Stimulated activated CD8-positive, alpha-beta memory T cell treated with anti-CD3 and anti-CD28 coated beads, Interleukin-4, amount 100 ng/mL, for 24 hours (primary cell): ENCODE measurements at regions not wholly inside any gene's neighbourhood (a gene's known extent, or its start where the extent isn't known, plus 50 kb on each side); places are given as distances from the start of the nearest gene placed in this dataset.

ENCODE experiments used
- DNase-seq: peaks from one replicate; pipeline ENCODE4 v3.0.0-alpha.2; 2020; ENCODE audit warnings: low read depth

DNA sequence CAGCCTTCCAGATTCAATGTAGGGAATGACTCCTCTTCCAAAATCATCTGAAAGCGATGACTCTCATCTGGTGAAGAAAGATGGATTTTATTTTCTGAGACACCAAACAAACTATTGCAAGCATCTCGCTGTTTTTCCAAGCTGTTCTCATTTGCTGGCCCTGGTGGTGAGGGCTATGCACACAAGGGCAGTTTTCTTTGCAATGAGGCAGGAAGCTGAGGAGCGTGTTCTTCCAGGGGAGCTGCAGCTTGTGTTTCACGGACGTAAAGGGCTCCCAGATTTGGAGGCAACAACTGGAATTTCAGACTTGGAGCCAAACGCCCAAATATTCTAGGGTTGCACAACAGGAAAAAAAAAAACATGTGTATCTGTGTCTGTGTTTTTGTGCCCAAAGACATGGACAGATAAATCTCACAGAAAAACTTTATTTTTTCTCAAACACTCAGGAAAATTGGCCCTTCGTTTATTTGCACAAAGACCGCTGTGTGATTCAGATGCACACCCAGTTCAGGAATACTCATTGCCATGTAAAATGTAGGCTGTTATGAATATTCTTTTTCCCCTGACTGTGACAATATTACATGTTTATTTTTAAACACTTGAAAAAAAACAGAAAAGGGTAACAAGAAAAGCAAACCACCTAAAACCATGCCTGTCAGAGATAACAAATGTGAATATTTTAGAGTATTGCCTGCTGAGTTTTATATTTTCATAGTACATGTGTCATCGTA lies 151.3 kb downstream of the GAS1 start:
- no peak for DNase-seq

DNA sequence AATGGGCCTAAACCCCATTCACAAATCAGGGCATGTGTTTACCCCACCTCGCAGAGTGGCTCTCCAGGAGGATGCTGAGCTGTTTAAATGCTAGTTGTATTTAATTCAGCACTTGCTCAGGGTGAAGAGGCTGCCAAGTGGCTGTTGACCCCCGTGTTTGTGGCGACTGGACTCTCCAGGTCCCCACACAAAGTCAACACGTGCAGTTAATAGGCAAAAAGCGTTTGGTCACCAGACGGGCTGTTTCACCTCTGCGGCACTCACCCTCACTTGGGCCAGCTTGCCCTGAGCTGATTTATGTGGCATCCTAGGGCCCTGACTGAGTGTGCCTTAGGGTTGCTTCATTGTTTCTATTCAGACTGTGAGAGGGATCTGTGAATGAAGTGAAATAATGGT lies 152.3 kb downstream of the GAS1 start:
- DNase-seq = no peak

DNA sequence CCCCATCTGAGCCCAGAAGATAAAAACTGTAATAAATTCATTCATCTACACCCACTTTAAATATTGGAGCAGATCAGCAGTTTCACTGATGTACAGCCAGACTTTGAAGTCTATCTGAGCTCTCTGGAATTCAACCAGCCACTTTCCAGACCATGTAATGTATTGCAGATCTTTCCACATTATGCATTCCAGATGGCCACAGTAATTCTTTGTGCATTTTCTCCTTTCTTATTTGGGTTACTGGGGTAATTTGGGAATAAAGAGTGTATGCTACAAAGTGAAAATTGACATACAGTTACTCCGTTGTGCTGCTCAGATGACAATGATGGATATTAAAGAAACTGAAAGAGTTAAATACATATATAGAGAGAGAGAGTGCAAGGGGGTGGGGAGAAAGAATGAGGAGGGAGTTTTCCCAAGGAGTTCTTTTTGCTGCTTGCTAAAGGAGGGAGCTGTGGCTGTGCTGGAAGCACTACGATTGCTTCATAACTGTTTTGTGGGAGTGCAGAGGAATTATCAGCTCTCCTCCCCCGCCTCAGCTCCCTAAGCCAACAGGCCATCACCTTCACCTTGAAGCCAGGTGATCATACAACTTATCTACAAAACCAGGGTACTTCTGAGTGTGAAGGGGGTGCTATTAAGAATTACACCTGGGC lies 152.8 kb downstream of the GAS1 start:
- DNase-seq = no peak

DNA sequence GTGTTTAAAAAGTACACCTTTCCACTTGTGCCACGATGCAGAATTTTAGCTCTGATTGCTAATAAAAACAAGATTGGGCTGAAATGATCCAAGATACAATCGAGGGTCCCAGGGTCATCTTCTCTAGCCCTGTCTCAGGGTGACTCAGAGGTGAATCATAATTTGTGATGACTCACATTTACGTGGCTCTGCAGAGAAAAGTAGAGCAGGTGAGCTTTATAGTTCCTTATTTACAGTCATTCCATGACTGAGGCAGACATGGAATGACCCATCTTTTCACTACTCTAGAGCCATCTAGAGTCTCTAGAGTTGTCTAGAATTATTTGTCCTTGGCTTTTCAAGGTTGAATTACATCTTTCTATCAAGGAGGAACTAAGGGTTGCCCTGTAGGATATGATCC lies 155.2 kb downstream of the GAS1 start:
- DNase-seq = no peak

DNA sequence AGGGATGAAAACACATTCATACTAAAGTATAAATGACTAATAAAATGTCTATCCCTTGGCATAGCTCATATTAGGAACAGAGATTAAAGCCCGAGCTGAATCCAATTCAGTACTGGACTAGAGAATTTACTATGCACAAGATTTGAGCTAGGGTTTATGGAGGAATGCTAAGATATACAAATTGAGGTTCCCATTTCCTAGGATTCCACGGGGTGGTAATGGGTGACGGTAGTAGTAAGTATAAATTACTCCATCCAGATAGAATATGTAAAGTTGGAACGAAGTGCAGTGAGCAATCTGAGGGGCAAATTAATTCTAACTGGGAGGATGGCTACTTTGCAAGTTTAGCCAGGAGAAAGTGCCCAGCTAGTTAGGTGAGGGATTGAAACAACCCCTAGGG lies 156.5 kb downstream of the GAS1 start:
- no peak for DNase-seq

DNA sequence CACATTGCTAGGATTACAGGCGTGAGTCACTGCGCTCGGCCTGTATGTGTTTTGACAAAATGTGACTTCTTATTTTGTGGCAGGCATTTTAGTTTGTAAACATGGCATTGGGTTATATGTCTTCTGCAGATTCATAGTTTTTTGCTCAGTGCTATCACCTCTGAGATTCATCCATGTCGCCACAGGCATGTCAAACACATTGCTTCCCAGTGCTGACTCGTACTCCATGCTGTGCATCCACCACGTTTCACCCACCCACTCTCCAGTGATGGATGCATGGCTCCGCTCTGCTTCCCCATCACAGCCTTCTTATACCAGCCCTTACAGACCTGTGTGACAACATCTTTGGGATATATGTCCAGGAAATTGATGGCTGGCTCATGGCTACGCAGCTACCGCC lies 158.8 kb downstream of the GAS1 start:
- no peak for DNase-seq

DNA sequence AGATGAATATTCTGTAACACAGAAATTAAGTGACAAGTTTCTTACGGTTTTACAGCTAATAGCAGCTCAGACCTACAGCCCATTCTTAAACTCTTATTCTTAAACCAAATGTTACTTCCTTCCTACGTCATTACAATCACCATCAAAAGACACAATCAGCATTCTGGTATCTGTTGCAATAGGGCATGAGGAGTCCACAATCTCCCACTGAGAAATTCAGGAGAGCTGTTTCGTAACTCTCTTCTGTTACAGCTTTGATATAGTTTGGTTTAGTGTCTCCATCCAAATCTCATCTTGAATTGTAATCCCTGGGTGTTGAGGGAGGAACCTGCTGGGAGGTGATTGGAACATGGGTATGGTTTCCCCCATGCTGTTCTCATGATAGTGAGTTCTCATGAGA lies 163.4 kb downstream of the GAS1 start:
- DNase-seq = no peak

DNA sequence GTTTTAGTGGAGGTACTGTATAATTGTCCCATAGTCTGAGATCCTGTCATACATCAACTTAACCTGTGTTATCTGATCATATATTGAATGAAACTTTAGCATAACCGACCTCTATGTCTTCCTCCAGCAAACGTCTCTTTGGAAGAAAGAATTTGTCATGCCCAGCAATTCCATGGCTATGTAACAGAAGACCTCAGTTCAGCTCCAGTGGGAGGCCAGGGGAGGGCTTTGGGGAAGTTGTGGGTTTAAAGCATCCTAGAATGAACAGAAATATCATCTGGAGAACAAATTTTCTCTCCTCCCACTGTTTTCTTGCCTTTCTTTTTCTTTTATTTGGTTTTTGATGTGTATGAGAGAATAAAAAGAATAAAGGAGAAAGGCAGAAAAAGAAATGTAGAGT lies 164.5 kb downstream of the GAS1 start:
- no peak for DNase-seq

DNA sequence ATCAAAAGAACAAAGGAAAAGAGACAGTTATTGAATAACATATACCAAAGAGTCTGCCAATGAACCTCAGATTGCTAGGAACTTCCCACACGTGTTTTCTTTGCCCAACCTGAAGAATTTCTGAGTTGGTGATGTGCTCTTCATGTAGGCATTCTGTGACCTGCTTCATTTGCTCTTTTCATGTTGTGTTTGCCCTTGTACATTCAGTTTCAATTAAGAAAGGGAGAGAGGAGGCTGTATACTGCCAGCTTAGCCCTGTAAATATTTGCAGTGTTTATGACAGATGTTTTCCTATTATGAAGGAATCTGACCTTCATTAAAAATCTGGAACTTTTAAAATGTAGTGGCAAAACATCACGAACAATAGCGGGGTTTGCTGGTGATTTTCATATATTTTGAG lies 168.5 kb downstream of the GAS1 start:
- DNase-seq = no peak

DNA sequence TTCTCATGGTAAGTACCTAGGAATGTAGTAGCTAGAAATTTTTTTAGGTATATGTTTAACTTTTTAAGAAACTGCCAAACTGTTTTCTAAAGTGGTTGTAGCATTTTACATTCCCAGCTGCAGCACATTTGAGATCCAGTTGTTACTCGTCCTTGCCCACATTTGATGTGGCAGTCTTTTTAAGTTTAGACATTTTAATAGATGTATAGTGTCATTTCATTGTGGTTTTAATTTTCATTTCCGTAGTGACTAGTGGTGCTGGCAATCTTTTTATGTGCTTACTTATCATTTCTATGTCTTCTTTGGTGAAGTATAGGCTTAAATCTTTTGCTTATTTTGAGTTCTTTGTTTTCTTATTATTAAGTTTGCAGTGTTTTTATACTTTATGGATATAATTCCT lies 171.6 kb downstream of the GAS1 start:
- no peak for DNase-seq

DNA sequence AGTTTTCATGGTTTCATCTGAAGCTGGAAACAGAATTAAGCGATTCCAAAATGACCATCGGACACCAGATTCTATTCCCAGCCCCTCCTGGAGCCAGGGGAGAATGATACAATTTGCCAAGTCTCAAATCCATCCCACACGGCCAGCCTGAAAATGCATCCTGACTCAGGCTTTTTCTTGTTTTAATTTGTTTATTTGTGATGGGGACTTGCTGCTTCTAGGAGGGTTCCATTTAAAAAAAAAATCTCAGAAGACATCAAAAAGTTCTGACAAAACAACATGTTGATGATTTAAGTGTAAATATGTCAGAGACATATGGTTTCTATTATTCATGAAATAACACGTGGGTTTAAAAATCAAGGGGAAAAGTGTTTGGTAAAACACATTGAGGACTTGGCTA lies 173.2 kb downstream of the GAS1 start:
- DNase-seq = no peak

DNA sequence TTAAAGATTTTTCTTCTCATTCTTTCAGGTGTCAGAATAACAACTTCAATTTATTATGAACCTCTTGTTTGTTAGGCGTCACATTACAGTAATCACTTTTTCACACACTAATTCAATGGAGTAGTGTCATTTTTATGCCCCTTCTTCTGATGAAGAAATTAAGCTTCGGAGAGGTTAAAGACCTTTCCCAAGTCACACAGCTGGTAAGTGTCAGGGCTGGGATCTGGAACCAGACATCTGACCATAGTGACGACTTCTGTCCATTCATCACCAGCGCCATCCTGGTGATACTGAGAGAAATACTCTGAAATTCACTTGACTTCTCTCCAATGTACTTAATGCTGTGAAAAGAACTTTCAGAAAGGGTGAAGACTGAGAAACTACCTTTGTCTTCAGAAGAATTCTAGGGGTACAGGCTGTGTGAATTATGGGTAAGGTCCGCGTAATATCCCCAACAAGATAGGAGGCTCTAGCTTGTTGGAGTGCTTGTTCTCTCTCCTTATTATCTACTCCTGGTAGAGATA lies 173.8 kb downstream of the GAS1 start:
- DNase-seq = no peak

DNA sequence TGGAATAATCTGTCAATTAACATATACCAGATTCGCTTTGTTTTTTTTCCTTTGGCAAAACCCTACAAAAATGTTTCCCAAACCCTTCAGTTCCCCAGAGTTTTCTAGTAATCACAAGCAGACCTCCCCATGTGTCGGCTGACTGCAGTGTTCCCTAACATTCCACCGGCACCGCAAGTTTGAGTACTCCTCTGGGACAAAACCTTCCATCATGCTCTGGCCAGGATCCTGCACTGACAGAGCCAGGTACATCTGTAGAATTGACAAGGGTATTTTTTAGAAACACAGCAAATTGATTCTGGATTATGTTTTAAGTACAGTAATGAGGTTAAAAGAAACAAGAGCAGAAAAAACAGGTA lies 174.7 kb downstream of the GAS1 start:
- DNase-seq = no peak

DNA sequence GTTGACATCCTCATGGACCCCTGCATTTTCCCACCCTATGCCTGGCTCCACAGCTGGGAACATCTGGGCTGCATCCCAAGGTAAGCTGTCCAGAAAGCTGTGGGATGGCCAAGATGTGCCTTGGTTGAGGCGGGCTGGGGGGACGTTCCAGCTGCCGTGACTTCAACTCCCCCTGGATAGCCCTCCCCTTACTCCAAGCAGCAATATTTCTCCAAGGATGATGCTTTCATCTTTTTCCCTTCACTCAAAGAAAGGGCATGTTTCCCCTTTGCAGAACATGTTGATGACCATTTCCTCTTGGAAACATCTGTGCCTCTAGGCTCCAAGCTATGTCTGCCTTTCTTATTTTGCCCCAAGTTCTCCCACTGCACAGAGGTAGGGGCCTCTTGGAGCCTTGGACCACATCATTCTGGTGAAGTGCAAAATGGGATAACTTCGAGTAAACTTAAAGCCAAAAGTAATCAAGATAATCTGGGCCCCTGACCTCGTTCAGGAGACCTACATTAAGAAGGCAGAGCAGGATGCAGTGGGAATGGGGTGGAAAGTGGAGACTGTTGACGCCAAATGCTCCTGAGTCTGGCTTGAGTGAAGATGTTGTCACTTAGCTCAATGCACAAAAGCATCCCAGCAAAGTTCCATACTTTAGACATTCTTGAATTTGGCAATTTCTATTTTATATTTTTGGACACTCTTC lies 175.2 kb downstream of the GAS1 start:
- DNase-seq = no peak

DNA sequence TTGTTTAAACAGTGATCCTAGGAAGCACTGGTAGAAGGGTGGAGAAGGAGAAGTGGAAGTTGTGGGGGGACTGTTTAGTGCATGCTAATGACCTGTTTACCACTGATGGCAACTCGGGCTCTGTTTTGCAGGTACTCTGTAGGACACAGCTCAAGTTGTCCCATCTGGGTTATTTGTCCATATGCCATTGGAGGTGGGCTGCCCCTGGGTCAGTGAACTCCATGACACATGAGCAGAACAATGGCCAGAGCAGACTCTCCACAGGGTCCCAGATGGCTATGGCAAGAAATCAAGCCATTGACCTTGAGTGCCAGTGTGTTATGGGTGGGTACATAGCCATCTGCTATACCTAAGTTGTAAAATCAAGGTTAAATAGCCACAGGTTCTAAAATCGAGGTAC lies 175.9 kb downstream of the GAS1 start:
- no peak for DNase-seq

DNA sequence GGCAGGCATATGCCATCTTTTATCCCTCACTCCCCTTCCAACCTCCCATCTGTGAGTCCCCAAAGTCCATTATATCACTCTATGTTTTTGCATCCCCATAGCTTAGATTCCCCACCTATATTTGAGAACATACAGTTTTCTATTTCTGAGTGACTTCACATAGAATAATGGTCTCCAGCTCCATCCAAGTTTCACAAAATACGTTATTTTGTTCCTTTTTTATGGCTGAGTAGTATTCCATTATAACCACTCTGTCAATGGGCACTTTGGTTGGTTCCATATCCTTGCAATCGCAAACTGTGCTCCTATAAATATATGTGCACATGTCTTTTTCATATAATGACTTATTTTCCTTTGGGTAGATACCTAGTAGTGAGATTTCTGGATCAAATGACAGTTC lies 178.6 kb downstream of the GAS1 start:
- no peak for DNase-seq

DNA sequence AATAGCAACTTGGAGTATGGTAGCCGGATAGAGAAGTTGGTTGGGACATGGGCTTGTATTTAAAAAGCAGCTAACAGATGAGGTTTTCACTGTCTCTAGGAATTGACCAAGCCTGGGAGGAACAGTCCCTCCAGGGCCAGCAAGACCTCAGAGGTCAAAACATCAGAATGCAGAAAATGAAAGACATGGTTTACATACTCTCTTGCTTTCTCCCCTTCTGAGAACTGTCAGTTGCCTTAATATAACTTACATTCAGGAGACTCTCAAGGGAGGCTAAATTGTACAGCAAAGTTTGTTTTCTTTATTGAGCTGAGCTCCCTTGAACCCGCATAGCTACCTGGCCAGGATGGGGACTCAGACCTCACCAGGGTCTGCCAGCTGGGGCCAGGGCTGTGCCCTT lies 179.3 kb downstream of the GAS1 start:
- no peak for DNase-seq

DNA sequence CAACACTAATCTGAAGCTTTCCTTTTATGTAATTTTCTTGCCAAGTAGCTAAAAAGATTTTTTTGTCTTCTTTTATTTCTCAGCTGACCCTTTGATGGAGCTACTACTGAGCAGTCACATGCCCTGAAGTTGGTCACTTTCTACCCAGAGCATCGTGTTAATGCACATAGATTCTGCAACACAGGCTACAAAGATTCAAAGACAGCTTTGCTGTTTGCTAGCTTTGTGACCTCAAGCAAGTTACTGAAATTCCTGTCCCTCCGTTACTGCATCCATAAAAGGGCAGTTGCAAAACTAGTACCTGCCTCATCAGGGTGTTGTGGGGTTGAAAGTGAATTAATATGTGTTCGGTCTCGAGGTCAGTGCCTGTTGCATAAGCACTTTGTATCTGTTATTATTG lies 179.9 kb downstream of the GAS1 start:
- DNase-seq = no peak

DNA sequence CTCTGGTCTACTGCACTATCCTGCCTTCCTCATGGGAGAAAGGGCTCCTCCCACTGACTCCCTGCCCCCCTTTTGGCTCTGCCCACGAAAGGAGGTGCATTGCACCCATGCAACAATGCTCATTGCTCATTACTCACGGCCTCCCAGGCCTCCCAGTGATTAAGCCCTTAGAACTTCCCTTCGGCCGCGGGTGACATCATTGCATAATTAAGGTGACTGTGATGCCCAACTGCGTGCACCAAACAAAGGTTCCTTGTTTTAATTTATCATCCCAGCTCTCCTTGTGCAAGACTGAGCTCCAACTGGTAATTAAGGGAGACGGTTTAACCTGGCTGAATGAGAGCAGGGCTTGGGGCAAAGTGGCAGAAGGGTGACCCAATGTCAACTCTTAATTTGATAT lies 180.4 kb downstream of the GAS1 start:
- no peak for DNase-seq

DNA sequence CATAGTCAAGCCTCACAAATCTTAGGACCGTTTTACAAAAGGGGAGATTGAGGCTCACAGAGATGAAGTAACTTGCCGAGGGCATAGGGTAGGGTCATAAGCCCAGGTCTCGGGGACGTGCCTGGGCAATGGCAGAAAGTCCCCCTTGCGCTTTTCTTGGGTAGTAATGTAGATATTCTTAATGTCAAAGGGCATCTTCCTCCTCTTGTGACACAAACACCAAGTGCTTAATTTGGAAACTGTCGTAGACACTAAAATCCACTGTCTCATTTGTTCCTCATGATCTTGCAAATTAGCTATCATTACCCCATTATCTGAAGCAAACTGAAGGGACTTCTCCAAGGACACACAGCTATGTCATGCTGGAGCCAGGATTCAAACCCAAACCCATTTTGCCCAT lies 180.8 kb downstream of the GAS1 start:
- no peak for DNase-seq

DNA sequence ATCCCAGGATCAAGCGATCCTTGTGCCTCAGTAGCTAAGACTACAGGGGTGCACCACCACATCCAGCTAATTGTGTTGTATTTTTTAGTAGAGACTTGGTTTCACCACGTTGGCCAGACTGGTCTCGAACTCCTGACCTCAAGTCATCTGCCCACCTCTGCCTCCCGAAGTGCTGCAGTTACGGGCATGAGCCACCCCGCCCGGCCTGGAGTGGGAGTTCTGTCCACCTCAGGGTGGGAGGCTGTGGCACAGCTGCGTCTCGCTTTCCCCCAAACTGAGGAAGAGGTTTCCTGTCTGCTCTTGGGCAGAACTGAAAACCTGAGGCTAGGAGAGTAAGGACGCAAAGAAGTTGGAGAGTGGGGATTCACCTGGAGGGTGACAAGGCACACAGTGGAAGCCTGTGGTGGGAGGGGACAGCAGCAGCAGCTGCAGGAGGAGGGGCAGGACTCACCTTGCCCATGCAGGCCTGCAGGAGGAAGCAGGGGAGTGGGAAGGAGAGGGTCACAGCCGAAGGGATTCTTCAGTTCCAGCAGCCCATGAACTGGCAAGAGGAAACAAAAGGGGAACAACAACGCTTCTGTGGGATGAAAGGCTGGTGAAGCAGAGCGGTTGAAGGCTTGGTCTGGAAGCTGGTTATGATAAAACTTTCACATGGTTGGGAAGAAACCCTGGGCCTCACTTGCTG lies 181.4 kb downstream of the GAS1 start:
- no peak for DNase-seq

DNA sequence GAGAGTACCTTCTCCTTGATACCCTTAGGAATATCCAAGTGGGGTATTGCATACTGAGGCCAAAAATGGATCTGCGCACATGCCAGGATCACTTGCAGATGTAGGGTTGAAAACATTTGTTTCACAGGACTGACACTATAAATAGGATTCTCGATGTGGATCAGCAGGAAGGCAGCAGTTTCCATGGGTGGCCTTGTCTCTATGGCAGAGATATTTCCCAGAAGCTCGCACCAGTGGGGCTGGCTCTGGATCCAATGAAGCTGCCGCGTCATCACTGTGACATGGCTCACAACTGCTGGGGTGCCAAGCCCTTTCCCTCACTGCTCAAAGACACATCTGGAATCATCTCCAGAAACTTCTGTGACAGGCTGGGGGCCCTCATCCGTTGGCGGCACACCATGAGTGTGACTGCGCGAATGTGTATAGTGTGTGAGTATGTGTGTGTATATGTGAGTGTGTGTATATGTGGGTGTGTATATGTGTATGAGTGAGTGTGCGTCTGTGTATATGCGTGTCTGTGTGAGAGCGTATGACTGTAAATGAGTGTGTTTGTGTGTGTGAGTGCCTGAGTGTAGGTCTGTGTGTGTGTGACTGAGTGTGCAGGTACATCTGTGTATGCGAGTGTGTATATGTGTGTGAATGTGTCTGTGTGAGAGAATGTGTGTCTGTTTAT lies 182.5 kb downstream of the GAS1 start:
- DNase-seq = no peak
